A549 (cell line): ENCODE measurements at regions not wholly inside any gene's neighbourhood (a gene's known extent, or its start where the extent isn't known, plus 50 kb on each side); places are given as distances from the start of the nearest gene placed in this dataset.

Experiments
- ATAC-seq, 2 experiments: fragments of 200-7000 bp in 1 of 2; fragments of >200 bp in 1 of 2; cut with Nextera tagmentation in 1 of 2; cut with Tn5 transposase in 1 of 2; 3 replicates each; pipeline versions ENCODE4 v1.8.0 to v1.9.1; 2018 to 2020; ENCODE audit warnings: mild to moderate bottlenecking in 1 of 2, moderate library complexity in 1 of 2
- CTCF ChIA-PET: fragments of 300-600 bp; sonication (Branson Sonifier 250); formaldehyde crosslinking; extraction: SDS; loops from one replicate; lab custom pipeline; 2021; ENCODE audit warnings: antibody characterized with exemption, inconsistent platforms; lab: Yijun Ruan, JAX
- POLR2A ChIA-PET: fragments of 350-600 bp; formaldehyde crosslinking; extraction: SDS; loops from one replicate; lab custom pipeline; 2021; ENCODE audit warnings: antibody characterized with exemption, inconsistent platforms; lab: Yijun Ruan, JAX
- DNase-seq, 2 experiments: peaks; one replicate each; pipeline versions ENCODE4 v3.0.0 to v3.0.0-alpha.2; 2011 to 2016; ENCODE audit warnings: low read depth in 1 of 2, low spot score in 1 of 2
- FAIRE-seq: peaks from 2 replicates; lab custom pipeline; 2011; peaks lifted over from hg19 to GRCh38; lab: Jason Lieb, UNC
- H3K27ac ChIP-seq, 2 experiments: fragments of >200 bp; sonication (Bioruptor Twin); formaldehyde crosslinking; 3 replicates each; pipeline ENCODE4 v1.5.1; 2016 to 2017
- H3K4me1 ChIP-seq: fragments of >200 bp; sonication (Bioruptor Twin); formaldehyde crosslinking; 3 replicates; pipeline ENCODE4 v1.6.1; 2016
- H3K4me2 ChIP-seq: fragments of >200 bp; sonication (Bioruptor Twin); formaldehyde crosslinking; 3 replicates; pipeline ENCODE4 v1.6.1; 2016
- H3K4me3 ChIP-seq: fragments of >200 bp; sonication (Bioruptor Twin); formaldehyde crosslinking; 3 replicates; pipeline ENCODE4 v1.5.1; 2016
- H3K9me3 ChIP-seq: fragments of >200 bp; sonication (Bioruptor Twin); formaldehyde crosslinking; 3 replicates; pipeline ENCODE4 v1.6.1; 2016
- BCL3 ChIP-seq: fragments of >200 bp; sonication (Bioruptor Twin); formaldehyde crosslinking; IDR thresholded peaks from 3 replicates; pipeline ENCODE4 v1.6.1; 2016
- E2F6 ChIP-seq: IDR thresholded peaks from 2 replicates; pipeline ENCODE4 v1.6.1; 2012; ENCODE audit warnings: low read depth, borderline replicate concordance
- ESRRA ChIP-seq: fragments of 150-350 bp; IDR thresholded peaks from 2 replicates; pipeline ENCODE4 v1.6.1; 2014; ENCODE audit warnings: mild to moderate bottlenecking, low read length, borderline replicate concordance
- FOSB ChIP-seq: fragments of 250-450 bp; sonication (Bioruptor Pico); IDR thresholded peaks from 2 replicates; pipeline ENCODE4 v1.5.0; 2020; ENCODE audit warnings: mild to moderate bottlenecking, moderate library complexity
- FOSL2 ChIP-seq, 2 experiments: fragments of 450-650 bp in 1 of 2; fragments of >200 bp in 1 of 2; sonication (Bioruptor Twin) in 1 of 2; formaldehyde crosslinking; IDR thresholded peaks; 2 replicates each; pipeline versions ENCODE4 v1.5.0 to v1.6.1; 2016 to 2020; ENCODE audit warnings: mild to moderate bottlenecking in 1 of 2, moderate library complexity in 1 of 2
- GATA3 ChIP-seq: IDR thresholded peaks from 2 replicates; pipeline ENCODE4 v1.6.1; 2012; ENCODE audit warnings: borderline replicate concordance
- HDAC2 ChIP-seq: fragments of 200-600 bp; sonication (generic); IDR thresholded peaks from 2 replicates; pipeline ENCODE4 v1.6.1; 2016
- HES2 ChIP-seq: fragments of >200 bp; sonication (Bioruptor Twin); formaldehyde crosslinking; IDR thresholded peaks from 2 replicates; pipeline ENCODE4 v1.6.1; 2016
- HEYL ChIP-seq: fragments of 250-450 bp; sonication (Bioruptor Pico); IDR thresholded peaks from 2 replicates; pipeline ENCODE4 v1.8.0; 2021; ENCODE audit warnings: mild to moderate bottlenecking, moderate library complexity
- HOXA7 ChIP-seq: fragments of 250-450 bp; sonication (Bioruptor Pico); IDR thresholded peaks from 2 replicates; pipeline ENCODE4 v1.5.0; 2020; ENCODE audit warnings: mild to moderate bottlenecking, moderate library complexity
- HOXB13 ChIP-seq: fragments of 250-450 bp; sonication (Bioruptor Pico); IDR thresholded peaks from 2 replicates; pipeline ENCODE4 v1.5.0; 2020; ENCODE audit warnings: low read depth, mild to moderate bottlenecking, moderate library complexity
- HOXB5 ChIP-seq: fragments of 250-450 bp; sonication (Bioruptor Pico); IDR thresholded peaks from 2 replicates; pipeline ENCODE4 v1.5.0; 2020; ENCODE audit warnings: mild to moderate bottlenecking, moderate library complexity
- JUN ChIP-seq, 2 experiments: fragments of >200 bp; sonication (Bioruptor Twin); formaldehyde crosslinking; IDR thresholded peaks; 2 replicates in 1 of 2; 3 replicates in 1 of 2; pipeline ENCODE4 v1.6.1; 2016 to 2017
- JUNB ChIP-seq: fragments of >200 bp; sonication (Bioruptor Twin); formaldehyde crosslinking; IDR thresholded peaks from 2 replicates; pipeline ENCODE4 v1.6.1; 2016
- MAZ ChIP-seq: fragments of 150-350 bp; IDR thresholded peaks from 2 replicates; pipeline ENCODE4 v1.6.1; 2014; ENCODE audit warnings: antibody characterized with exemption, low read depth, low read length, borderline replicate concordance
- MYC ChIP-seq: IDR thresholded peaks from 2 replicates; pipeline ENCODE4 v1.6.1; 2012; ENCODE audit warnings: mild to moderate bottlenecking, inconsistent platforms, low read length, improper control_type of control experiment, borderline replicate concordance
- NPAS2 ChIP-seq: fragments of 250-450 bp; sonication (Bioruptor Pico); IDR thresholded peaks from 2 replicates; pipeline ENCODE4 v1.8.0; 2022; ENCODE audit warnings: mild to moderate bottlenecking, moderate library complexity, borderline replicate concordance
- PBX3 ChIP-seq: IDR thresholded peaks from 2 replicates; pipeline ENCODE4 v1.6.1; 2012
- PHF8 ChIP-seq: fragments of 200-600 bp; sonication (generic); IDR thresholded peaks from 2 replicates; pipeline ENCODE4 v1.6.1; 2016; ENCODE audit warnings: low read depth, mild to moderate bottlenecking, antibody characterized with exemption, moderate library complexity, borderline replicate concordance
- POLR2A ChIP-seq: IDR thresholded peaks from 2 replicates; pipeline ENCODE4 v1.6.1; 2012; ENCODE audit warnings: mild to moderate bottlenecking, low read length
- POLR2AphosphoS2 ChIP-seq: conservative IDR thresholded peaks from 2 replicates; pipeline ENCODE4 v1.6.1; 2012; ENCODE audit warnings: low read length, improper control_type of control experiment, inconsistent platforms
- RAD21 ChIP-seq, 2 experiments: fragments of >200 bp in 1 of 2; sonication (Bioruptor Twin) in 1 of 2; formaldehyde crosslinking in 1 of 2; IDR thresholded peaks in 1 of 2; conservative IDR thresholded peaks in 1 of 2; 2 replicates in 1 of 2; 3 replicates in 1 of 2; pipeline ENCODE4 v1.6.1; 2012 to 2018; ENCODE audit warnings: inconsistent platforms in 1 of 2
- REST ChIP-seq: fragments of 200-600 bp; sonication (generic); IDR thresholded peaks from 2 replicates; pipeline ENCODE4 v1.6.1; 2016; ENCODE audit warnings: antibody characterized with exemption, mild to moderate bottlenecking, moderate library complexity
- RFX5 ChIP-seq: fragments of 450-650 bp; IDR thresholded peaks from 2 replicates; pipeline ENCODE4 v1.7.1; 2014; ENCODE audit warnings: antibody characterized with exemption, mild to moderate bottlenecking, moderate library complexity
- TP53 ChIP-seq: fragments of 250-450 bp; sonication (Bioruptor Pico); IDR thresholded peaks from 2 replicates; pipeline ENCODE4 v1.5.0; 2021; ENCODE audit warnings: mild to moderate bottlenecking, moderate library complexity
- ZFP36 ChIP-seq: fragments of 450-650 bp; IDR thresholded peaks from 2 replicates; pipeline ENCODE4 v1.6.1; 2014; ENCODE audit warnings: borderline replicate concordance; ENCODE audit not compliant: partially characterized antibody
- ZNF302 ChIP-seq: fragments of 250-450 bp; sonication (Bioruptor Pico); IDR thresholded peaks from 2 replicates; pipeline ENCODE4 v1.9.0; 2021; ENCODE audit warnings: inconsistent platforms, mild to moderate bottlenecking, moderate library complexity
- WGBS: methylation state at CpG from one replicate; pipeline ENCODE4 v1.1.6; 2017; ENCODE audit errors: missing lambda C conversion rate; 5-methylcytosine and 5-hydroxymethylcytosine counted together

GRCh38 chr12:126807312-126807865, 1459.6 kb upstream of the TMEM132C start:
- no peak overlapping the region for H3K4me3 ChIP-seq
- no peak for FAIRE-seq
- no peak overlapping the region for H3K27ac ChIP-seq
- no peaks in the 10 kb centered on the region for H3K4me1 ChIP-seq
- POLR2A ChIA-PET: no interaction called here
- H3K9me3 ChIP-seq: no peaks in the 10 kb centered on the region
- WGBS: 7% methylated on average over 4 of the region's 4 CpGs
- no peak overlapping the region for H3K4me2 ChIP-seq
- no peak for TF ChIP-seq HEYL (CRISPR knock-in tag)
- no peak for TF ChIP-seq POLR2AphosphoS2
- no peak for TF ChIP-seq HES2
- no peak for TF ChIP-seq BCL3
- TF ChIP-seq E2F6: no peak
- TF ChIP-seq GATA3: no peak
- TF ChIP-seq REST: no peak
- TF ChIP-seq RAD21 (conservative IDR thresholded peaks at IDR 0.05 in 1 of 2, IDR thresholded peaks at IDR 0.05 in 1 of 2): no peak
- TF ChIP-seq FOSB: no peak
- no peak for TF ChIP-seq MAZ
- no peak for TF ChIP-seq PHF8
- TF ChIP-seq NPAS2 (CRISPR knock-in tag): no peak
- TF ChIP-seq ZFP36: no peak
- no peak for TF ChIP-seq HOXB13 (CRISPR knock-in tag)
- TF ChIP-seq, all 56 proteins: peak for 0
- no peak for DNase-seq
- CTCF ChIA-PET: interaction anchor here (0.9 kb wide), 1 partner anchor 574 kb away, joined by 3 read pairs; no protein-coding TSS in a partner anchor
- no peak for ATAC-seq

GRCh38 chr12:126811391-126811790, 1455.6 kb upstream of the TMEM132C start:
- FAIRE-seq (no peak), ATAC-seq (no peak), DNase-seq (no peak)
- H3K4me3 ChIP-seq: no peak overlapping the region
- H3K27ac ChIP-seq: no peak overlapping the region
- H3K4me1 ChIP-seq: no peaks in the 10 kb centered on the region
- TF ChIP-seq POLR2AphosphoS2: no peak
- TF ChIP-seq HOXB5 (CRISPR knock-in tag): no peak
- TF ChIP-seq JUNB: no peak
- no peak for TF ChIP-seq RFX5
- no peak for TF ChIP-seq TP53 (CRISPR knock-in tag)
- no peak for TF ChIP-seq ZNF302
- TF ChIP-seq RAD21 (conservative IDR thresholded peaks at IDR 0.05 in 1 of 2, IDR thresholded peaks at IDR 0.05 in 1 of 2): no peak
- no peak for TF ChIP-seq FOSL2 (IDR thresholded peaks at IDR 0.05)
- TF ChIP-seq FOSL2 (CRISPR knock-in tag; IDR thresholded peaks at IDR 0.05): no peak
- no peak for TF ChIP-seq HDAC2
- TF ChIP-seq POLR2A: no peak
- TF ChIP-seq PBX3: no peak
- TF ChIP-seq HOXA7 (CRISPR knock-in tag): no peak
- no peak for TF ChIP-seq MYC
- no peak for TF ChIP-seq MAZ
- TF ChIP-seq JUN (IDR thresholded peaks at IDR 0.05): no peak
- TF ChIP-seq E2F6: no peak
- no peak for TF ChIP-seq ZFP36
- TF ChIP-seq ESRRA: no peak
- WGBS: 4% methylated on average over 3 of the region's 3 CpGs
- ChIA-PET CTCF (interaction anchor here (1.2 kb wide), 1 partner anchor 570 kb away, joined by 3 read pairs; no protein-coding TSS in a partner anchor), POLR2A (no interaction called here)
- no peak overlapping the region for H3K4me2 ChIP-seq
- no peaks in the 10 kb centered on the region for H3K9me3 ChIP-seq
